Prostate gland (tissue), 2 donors: ENCODE measurements at regions not wholly inside any gene's neighbourhood (a gene's known extent, or its start where the extent isn't known, plus 50 kb on each side); places are given as distances from the start of the nearest gene placed in this dataset.

ENCODE experiments used
- DNase-seq: peaks from one replicate; pipeline ENCODE4 v3.0.0-alpha.2; 2019; ENCODE audit warnings: low spot score
- H3K27ac ChIP-seq, 2 donors: fragments of 200-600 bp; sonication (generic); 2 replicates each; pipeline ENCODE4 v1.5.1; 2017 to 2019
- H3K27me3 ChIP-seq: fragments of 200-600 bp; sonication (generic); replicated peaks from 2 replicates; pipeline ENCODE4 v1.5.1; 2019; ENCODE audit not compliant: insufficient read depth
- H3K36me3 ChIP-seq, 2 donors: fragments of 200-600 bp; sonication (generic); 1 replicate in 1 of 2; 2 replicates in 1 of 2; pipeline versions ENCODE4 v1.5.1 to v1.8.1; 2017 to 2019
- H3K4me1 ChIP-seq: fragments of 200-600 bp; sonication (generic); replicated peaks from 2 replicates; pipeline ENCODE4 v1.5.1; 2019
- H3K4me3 ChIP-seq, 2 donors: fragments of 200-600 bp; sonication (generic); 2 replicates each; pipeline ENCODE4 v1.5.1; 2017 to 2019
- H3K9me3 ChIP-seq: fragments of 200-600 bp; sonication (generic); 2 replicates; pipeline ENCODE4 v1.5.1; 2017
- POLR2A ChIP-seq: fragments of 450-650 bp; IDR thresholded peaks from one replicate; pipeline ENCODE4 v1.6.1; 2016; ENCODE audit warnings: antibody characterized with exemption, mild to moderate bottlenecking
- POLR2AphosphoS5 ChIP-seq: sonication (generic); formaldehyde crosslinking; IDR thresholded peaks from one replicate; pipeline ENCODE4 v1.6.1; 2017; ENCODE audit warnings: antibody characterized with exemption
- WGBS: methylation state at CpG from one replicate; pipeline ENCODE4 v1.1.5; 2018; 5-methylcytosine and 5-hydroxymethylcytosine counted together
- intact Hi-C: fragments of 100-400 bp; cut with DNase I; formaldehyde crosslinking; loops from one replicate; pipeline ENCODE4 v1.14.2; 2022
- TF ChIP-seq, protein P1 (sequence below), 4 experiments: fragments of 200-600 bp in 2 of 4; fragments of 450-650 bp in 2 of 4; sonication (generic) in 2 of 4; IDR thresholded peaks; 1 replicate in 3 of 4; 2 replicates in 1 of 4; pipeline ENCODE4 v1.5.1; 2016 to 2019; ENCODE audit warnings: antibody characterized with exemption in 4 of 4, mild to moderate bottlenecking in 2 of 4, moderate library complexity in 2 of 4

- no peak overlapping the region for H3K4me3 ChIP-seq
- intact Hi-C loops: no loop called here
- WGBS: 83% methylated on average over 2 of the region's 2 CpGs
- H3K4me1 ChIP-seq: no peaks in the 10 kb centered on the region
- no peaks in the 10 kb centered on the region for H3K36me3 ChIP-seq
- H3K9me3 ChIP-seq: no peaks in the 10 kb centered on the region
- DNase-seq: no peak
- no peak overlapping the region for H3K27ac ChIP-seq
- TF ChIP-seq, protein P1, sequence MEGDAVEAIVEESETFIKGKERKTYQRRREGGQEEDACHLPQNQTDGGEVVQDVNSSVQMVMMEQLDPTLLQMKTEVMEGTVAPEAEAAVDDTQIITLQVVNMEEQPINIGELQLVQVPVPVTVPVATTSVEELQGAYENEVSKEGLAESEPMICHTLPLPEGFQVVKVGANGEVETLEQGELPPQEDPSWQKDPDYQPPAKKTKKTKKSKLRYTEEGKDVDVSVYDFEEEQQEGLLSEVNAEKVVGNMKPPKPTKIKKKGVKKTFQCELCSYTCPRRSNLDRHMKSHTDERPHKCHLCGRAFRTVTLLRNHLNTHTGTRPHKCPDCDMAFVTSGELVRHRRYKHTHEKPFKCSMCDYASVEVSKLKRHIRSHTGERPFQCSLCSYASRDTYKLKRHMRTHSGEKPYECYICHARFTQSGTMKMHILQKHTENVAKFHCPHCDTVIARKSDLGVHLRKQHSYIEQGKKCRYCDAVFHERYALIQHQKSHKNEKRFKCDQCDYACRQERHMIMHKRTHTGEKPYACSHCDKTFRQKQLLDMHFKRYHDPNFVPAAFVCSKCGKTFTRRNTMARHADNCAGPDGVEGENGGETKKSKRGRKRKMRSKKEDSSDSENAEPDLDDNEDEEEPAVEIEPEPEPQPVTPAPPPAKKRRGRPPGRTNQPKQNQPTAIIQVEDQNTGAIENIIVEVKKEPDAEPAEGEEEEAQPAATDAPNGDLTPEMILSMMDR (IDR thresholded peaks at IDR 0.05): no peak
- TF ChIP-seq POLR2AphosphoS5 (no peak), POLR2A (no peak)
- no peaks in the 10 kb centered on the region for H3K27me3 ChIP-seq
Measured at GRCh38 chr13:97696921-97697320, 256.6 kb upstream of the IPO5 start.

- 35% methylated on average over 6 of the region's 6 CpGs for WGBS
- intact Hi-C loops: no loop called here
Measured at GRCh38 chr13:97700306-97700848, 253.1 kb upstream of the IPO5 start.

DNA sequence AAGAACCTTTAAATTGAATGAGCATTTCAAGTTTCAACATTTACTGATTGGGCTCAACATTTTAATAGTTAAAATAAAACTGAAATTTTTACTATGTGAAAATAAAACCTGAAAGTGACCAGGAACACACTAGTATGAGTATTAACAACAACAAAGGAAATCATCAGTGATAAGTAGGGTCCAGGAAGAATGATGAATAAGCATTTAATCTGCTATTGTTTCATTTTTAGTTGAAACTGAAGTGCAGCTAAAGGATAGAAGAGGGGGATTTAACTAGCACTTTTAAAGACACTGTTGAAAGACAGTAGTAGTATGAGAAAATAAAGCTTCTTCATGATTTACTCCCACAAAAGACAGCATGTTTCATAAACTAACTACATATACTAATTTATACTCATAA, 250.9 kb upstream of the IPO5 start:
- Histone ChIP-seq H3K27ac (no peak overlapping the region), H3K27me3 (no peaks in the 10 kb centered on the region), H3K4me1 (no peaks in the 10 kb centered on the region), H3K9me3 (no peaks in the 10 kb centered on the region), H3K36me3 (no peaks in the 10 kb centered on the region), H3K4me3 (no peak overlapping the region)
- intact Hi-C loops: no loop called here
- TF ChIP-seq POLR2AphosphoS5 (no peak), POLR2A (no peak)
- TF ChIP-seq, protein P1 (IDR thresholded peaks at IDR 0.05): no peak
- DNase-seq: no peak

More at GRCh38 chr13:97700306-97700848, 253.1 kb upstream of the IPO5 start:
- no peak for DNase-seq
- H3K4me3 ChIP-seq: no peak overlapping the region
- H3K27me3 ChIP-seq: no peaks in the 10 kb centered on the region
- no peaks in the 10 kb centered on the region for H3K36me3 ChIP-seq
- TF ChIP-seq POLR2A (no peak), POLR2AphosphoS5 (no peak)
- TF ChIP-seq, protein P1 (IDR thresholded peaks at IDR 0.05): no peak
- no peaks in the 10 kb centered on the region for H3K9me3 ChIP-seq
- no peaks in the 10 kb centered on the region for H3K4me1 ChIP-seq
- H3K27ac ChIP-seq: no peak overlapping the region

DNA sequence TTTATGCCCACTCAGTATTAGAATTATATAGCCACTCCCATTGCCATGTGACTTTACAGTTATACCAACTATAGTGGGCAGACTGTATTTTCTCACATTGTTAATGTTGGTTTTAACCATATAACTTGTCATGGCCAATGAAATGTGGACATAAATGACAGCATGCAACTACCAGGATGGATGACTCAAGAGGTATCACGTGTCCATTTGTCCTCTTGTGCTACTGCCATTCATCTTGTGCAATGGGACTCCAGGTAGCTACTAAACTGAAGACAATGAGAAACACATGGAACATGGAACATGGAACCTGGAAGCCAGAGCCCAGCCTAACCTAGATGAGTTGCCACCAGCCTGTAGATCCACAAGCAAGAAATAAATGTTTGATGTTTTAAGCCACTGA, 242.7 kb upstream of the IPO5 start:
- no peaks in the 10 kb centered on the region for H3K9me3 ChIP-seq
- H3K27me3 ChIP-seq: no peaks in the 10 kb centered on the region
- H3K36me3 ChIP-seq: no peaks in the 10 kb centered on the region
- DNase-seq: no peak
- no peaks in the 10 kb centered on the region for H3K4me1 ChIP-seq
- 56% methylated on average over 1 of the region's 1 CpG for WGBS
- no peak overlapping the region for H3K4me3 ChIP-seq
- TF ChIP-seq, protein P1 (IDR thresholded peaks at IDR 0.05): no peak
- TF ChIP-seq POLR2AphosphoS5 (no peak), POLR2A (no peak)
- no peak overlapping the region for H3K27ac ChIP-seq
- intact Hi-C loops: no loop called here

DNA sequence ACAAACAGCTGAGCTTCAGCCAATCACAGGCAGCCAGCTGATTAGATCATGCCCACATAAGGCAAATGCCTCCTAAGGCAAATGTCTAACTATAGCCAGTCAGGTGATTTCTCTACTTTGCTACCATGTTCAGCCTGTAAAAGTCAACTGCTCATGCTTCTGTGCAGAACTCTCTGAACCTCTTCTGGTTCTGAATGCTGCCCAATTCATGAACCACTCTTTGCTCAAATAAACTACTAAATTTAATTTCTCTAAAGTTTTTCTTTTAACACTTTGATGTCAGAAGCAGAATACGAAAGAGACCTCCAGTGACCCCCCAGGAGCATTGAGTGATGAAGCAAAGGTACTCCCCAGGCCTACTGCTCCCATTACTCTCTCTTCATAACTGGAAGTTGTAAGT, 240.7 kb upstream of the IPO5 start:
- intact Hi-C loops: no loop called here
- H3K27me3 ChIP-seq: no peaks in the 10 kb centered on the region
- H3K36me3 ChIP-seq: no peaks in the 10 kb centered on the region
- no peak for DNase-seq
- no peaks in the 10 kb centered on the region for H3K4me1 ChIP-seq
- no peak overlapping the region for H3K27ac ChIP-seq
- 100% methylated on average over 1 of the region's 1 CpG for WGBS
- no peak overlapping the region for H3K4me3 ChIP-seq
- TF ChIP-seq, protein P1 (IDR thresholded peaks at IDR 0.05): no peak
- TF ChIP-seq POLR2A: no peak
- no peak for TF ChIP-seq POLR2AphosphoS5
- no peaks in the 10 kb centered on the region for H3K9me3 ChIP-seq
